Activated B cell treated with CpG ODN at 0.5 μM for 24 hours (primary cell): ENCODE measurements at regions not wholly inside any gene's neighbourhood (a gene's known extent, or its start where the extent isn't known, plus 50 kb on each side); places are given as distances from the start of the nearest gene placed in this dataset.
"Not testable (repeated sequence)": the region's sequence is repeated elsewhere in the genome, so short reads cannot be mapped to it uniquely, and the experiment has no call there.

Experiments used
- ATAC-seq: fragments of 200-7000 bp; cut with Tn5 transposase; one replicate; pipeline ENCODE4 v1.10.0; 2021; ENCODE audit warnings: low read depth, mild to moderate bottlenecking, moderate library complexity
- CTCF ChIA-PET: fragments of 350-600 bp; sonication (Branson Sonifier 250); formaldehyde crosslinking; loops from one replicate; lab custom pipeline; 2021; ENCODE audit warnings: antibody characterized with exemption; lab: Charles Lee
- POLR2A ChIA-PET: fragments of 350-600 bp; sonication (Branson Sonifier 250); formaldehyde crosslinking; loops from one replicate; lab custom pipeline; 2021; ENCODE audit warnings: antibody characterized with exemption; lab: Charles Lee
- DNase-seq: peaks from one replicate; pipeline ENCODE4 v3.0.0; 2022
- H3K27ac Mint-ChIP-seq: one replicate; pipeline ENCODE4 v1.8.0; 2020; ENCODE audit warnings: mixed read lengths
- H3K27me3 Mint-ChIP-seq: one replicate; pipeline ENCODE4 v1.8.0; 2021; ENCODE audit warnings: mixed read lengths
- H3K36me3 Mint-ChIP-seq: one replicate; pipeline ENCODE4 v1.8.0; 2021; ENCODE audit warnings: low read depth, mixed read lengths
- H3K4me1 Mint-ChIP-seq: one replicate; pipeline ENCODE4 v1.8.0; 2021; ENCODE audit warnings: mixed read lengths
- H3K4me3 Mint-ChIP-seq: one replicate; pipeline ENCODE4 v1.8.0; 2020; ENCODE audit warnings: mild to moderate bottlenecking, mixed read lengths
- H3K9me3 Mint-ChIP-seq: one replicate; pipeline ENCODE4 v1.8.0; 2020; ENCODE audit warnings: mixed read lengths
- intact Hi-C: fragments of 100-400 bp; cut with micrococcal nuclease; formaldehyde crosslinking; loops from one replicate; pipeline ENCODE4 v1.15.1; 2024
- TF ChIP-seq, protein P1 (sequence below): fragments of 200-600 bp; IDR thresholded peaks from one replicate; pipeline ENCODE4 v1.8.0; 2022; ENCODE audit warnings: antibody characterized with exemption, mild to moderate bottlenecking

DNA sequence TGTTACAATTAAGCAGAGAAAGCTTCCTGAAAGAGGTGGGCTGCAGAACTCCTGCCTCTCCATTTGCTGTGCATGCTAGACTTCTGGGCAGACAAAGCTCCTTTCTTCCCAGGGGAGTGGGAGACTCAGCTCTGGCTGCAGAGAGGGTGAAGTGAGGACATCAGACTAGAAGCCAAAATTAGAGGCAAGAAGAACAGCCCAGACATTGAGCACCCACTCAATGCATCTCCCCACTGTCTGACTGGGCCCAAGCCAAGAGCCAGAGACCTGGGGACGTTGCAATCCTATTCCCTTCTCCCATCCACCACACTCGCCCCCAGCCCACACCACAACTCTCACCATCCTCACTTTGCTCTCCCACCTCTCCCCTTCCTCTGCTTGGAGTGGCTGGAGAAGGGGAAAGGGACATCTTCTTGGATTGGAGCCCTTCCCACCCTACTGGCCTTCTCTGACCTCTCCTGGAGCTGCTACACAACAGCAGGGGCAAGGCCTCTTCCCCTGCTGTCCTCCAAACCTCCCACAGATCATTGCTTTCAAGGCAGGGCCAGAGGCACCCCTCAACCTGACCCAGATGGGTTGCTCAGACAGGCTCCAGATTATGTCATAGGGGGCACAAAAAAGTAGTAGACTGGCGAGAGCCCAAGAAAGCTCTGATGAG, 477.7 kb upstream of the CADM1 start:
- Mint-ChIP-seq H3K27me3 (peaks cover under 1% of the 10 kb centered on the region), H3K4me3 (no peak overlapping the region), H3K27ac (no peak overlapping the region), H3K4me1 (no peaks in the 10 kb centered on the region), H3K36me3 (no peaks in the 10 kb centered on the region), H3K9me3 (no peaks in the 10 kb centered on the region)
- intact Hi-C loops = no loop called here
- ChIA-PET CTCF (no interaction called here), POLR2A (no interaction called here)
- ATAC-seq (no peak), DNase-seq (no peak)
- TF ChIP-seq, protein P1, sequence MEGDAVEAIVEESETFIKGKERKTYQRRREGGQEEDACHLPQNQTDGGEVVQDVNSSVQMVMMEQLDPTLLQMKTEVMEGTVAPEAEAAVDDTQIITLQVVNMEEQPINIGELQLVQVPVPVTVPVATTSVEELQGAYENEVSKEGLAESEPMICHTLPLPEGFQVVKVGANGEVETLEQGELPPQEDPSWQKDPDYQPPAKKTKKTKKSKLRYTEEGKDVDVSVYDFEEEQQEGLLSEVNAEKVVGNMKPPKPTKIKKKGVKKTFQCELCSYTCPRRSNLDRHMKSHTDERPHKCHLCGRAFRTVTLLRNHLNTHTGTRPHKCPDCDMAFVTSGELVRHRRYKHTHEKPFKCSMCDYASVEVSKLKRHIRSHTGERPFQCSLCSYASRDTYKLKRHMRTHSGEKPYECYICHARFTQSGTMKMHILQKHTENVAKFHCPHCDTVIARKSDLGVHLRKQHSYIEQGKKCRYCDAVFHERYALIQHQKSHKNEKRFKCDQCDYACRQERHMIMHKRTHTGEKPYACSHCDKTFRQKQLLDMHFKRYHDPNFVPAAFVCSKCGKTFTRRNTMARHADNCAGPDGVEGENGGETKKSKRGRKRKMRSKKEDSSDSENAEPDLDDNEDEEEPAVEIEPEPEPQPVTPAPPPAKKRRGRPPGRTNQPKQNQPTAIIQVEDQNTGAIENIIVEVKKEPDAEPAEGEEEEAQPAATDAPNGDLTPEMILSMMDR = no peak

GRCh38 chr11:115981104-115981481, 476.9 kb upstream of the CADM1 start:
- intact Hi-C loops = no loop called here
- Mint-ChIP-seq H3K4me1 (no peaks in the 10 kb centered on the region), H3K4me3 (no peak overlapping the region), H3K36me3 (no peaks in the 10 kb centered on the region), H3K27me3 (peaks cover 4% of the 10 kb centered on the region), H3K27ac (no peak overlapping the region), H3K9me3 (no peaks in the 10 kb centered on the region)
- DNase-seq (no peak), ATAC-seq (no peak)
- ChIA-PET CTCF (no interaction called here), POLR2A (no interaction called here)
- TF ChIP-seq, protein P1 = no peak

DNA sequence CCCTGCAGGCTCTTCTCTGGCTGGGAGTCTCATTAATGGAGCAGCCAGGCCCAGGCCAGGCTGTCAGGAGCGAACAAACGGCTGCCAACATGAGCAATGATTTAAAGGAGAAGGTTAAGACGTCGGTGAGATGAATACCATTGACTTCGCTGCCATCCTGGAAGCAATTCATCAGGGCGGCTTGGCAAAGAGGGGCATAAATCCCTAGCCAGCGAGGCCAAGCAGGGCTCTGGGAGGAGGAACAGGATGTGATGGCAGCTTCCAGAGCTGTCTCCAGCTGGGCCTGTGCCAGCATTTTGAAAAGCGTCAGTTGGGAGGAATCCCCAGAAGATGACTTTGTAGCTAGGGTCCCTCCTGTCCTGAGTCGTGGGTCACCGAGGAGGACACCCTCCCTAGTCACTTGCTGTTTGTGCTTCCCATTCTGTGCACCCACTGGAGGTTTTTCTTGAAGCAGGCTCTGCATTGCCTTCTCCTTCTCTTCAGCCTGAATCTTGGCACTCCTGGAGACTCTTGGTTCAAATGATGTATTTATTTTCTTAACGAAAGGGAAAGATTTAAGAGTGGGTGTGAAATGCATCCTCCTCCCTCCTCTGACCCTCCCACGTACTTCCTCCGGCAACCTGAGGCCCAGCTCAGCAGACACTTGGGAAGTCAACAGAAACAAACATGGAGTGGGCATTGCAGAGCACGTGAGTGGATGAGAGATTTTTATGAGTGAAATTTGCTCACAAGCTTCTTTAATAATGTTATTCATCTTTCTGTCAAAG, 476.3 kb upstream of the CADM1 start:
- H3K27me3 Mint-ChIP-seq = peaks cover 8% of the 10 kb centered on the region
- no peak overlapping the region for H3K4me3 Mint-ChIP-seq
- POLR2A ChIA-PET = no interaction called here
- ATAC-seq (no peak), DNase-seq (no peak)
- no peak overlapping the region for H3K27ac Mint-ChIP-seq
- H3K4me1 Mint-ChIP-seq = no peaks in the 10 kb centered on the region
- intact Hi-C loops = no loop called here
- H3K36me3 Mint-ChIP-seq = no peaks in the 10 kb centered on the region
- CTCF ChIA-PET = no interaction called here
- TF ChIP-seq, protein P1 = no peak
- H3K9me3 Mint-ChIP-seq = no peaks in the 10 kb centered on the region

DNA sequence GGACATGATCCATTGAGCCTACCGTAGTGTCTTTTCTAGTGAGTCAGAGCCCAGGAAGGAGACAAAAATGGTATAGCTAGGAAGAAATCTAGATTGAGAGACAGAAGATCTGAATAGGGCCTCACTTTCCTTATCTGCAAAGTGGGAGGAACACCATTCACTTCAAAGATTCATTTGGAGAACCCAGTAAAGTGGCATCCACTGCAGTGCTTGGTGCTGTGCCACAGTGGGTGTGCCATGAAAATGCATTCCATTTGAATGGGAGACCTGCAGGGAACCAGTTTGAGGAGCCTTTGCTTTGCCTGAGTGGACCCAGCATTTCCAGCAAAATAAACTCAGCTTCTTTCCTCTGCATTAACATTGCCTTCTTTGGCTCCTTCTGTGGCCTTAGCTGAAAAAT, 470.5 kb upstream of the CADM1 start:
- peaks cover 8% of the 10 kb centered on the region for H3K27me3 Mint-ChIP-seq
- CTCF ChIA-PET = no interaction called here
- TF ChIP-seq, protein P1 = no peak
- H3K27ac Mint-ChIP-seq = no peak overlapping the region
- DNase-seq = no peak
- H3K36me3 Mint-ChIP-seq = no peaks in the 10 kb centered on the region
- POLR2A ChIA-PET = no interaction called here
- intact Hi-C loops = no loop called here
- H3K4me1 Mint-ChIP-seq = no peaks in the 10 kb centered on the region
- ATAC-seq = no peak
- H3K4me3 Mint-ChIP-seq = no peak overlapping the region
- no peaks in the 10 kb centered on the region for H3K9me3 Mint-ChIP-seq

GRCh38 chr11:115967203-115967602, 463.0 kb upstream of the CADM1 start:
- DNase-seq, H3K4me1 Mint-ChIP-seq, H3K27ac Mint-ChIP-seq, ATAC-seq, CTCF ChIA-PET, H3K9me3 Mint-ChIP-seq, intact Hi-C loops, H3K36me3 Mint-ChIP-seq, H3K4me3 Mint-ChIP-seq, POLR2A ChIA-PET, H3K27me3 Mint-ChIP-seq: not testable (repeated sequence)
